GM21529 (cell line): ENCODE measurements at regions not wholly inside any gene's neighbourhood (a gene's known extent, or its start where the extent isn't known, plus 50 kb on each side); places are given as distances from the start of the nearest gene placed in this dataset.
"Not testable (repeated sequence)": the region's sequence is repeated elsewhere in the genome, so short reads cannot be mapped to it uniquely, and the experiment has no call there.

Experiments
- ATAC-seq: cut with Tn5 transposase; IDR thresholded peaks from one replicate; pipeline ENCODE4 v1.9.1; 2021; ENCODE audit not compliant: unreplicated experiment

DNA sequence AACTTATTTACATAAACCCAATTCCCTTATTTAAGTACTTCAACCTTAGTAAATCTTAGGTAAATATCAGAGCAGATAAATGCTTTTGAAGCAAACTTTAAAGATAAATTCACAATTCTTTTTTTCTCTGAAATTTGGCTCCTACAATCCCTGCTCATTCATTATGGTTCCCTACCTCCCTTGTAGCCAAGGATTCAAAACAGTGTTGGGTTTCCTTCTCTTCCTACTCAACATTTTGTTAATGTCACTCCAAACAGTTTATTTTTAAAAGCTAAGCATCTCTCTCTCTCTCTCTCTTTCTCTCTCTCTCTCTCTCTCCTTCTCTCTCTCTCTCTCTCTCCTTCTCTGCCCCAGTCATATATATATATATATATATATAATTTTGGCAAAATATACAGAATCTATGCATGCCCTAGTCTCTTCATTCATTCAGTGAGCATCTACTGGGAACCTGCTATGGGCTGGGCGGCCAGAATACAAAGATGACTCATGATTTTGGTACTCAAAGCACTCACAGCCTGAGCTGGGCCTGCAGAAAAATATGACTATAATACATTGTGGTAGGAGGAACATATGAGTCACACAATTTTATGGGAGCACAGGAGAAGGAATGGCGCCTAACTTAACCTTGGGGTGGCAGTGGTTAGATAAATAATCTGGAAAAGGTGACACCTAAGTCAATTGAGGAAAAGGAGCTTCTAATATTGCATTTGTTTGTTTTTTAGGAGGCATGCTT, 123.7 kb upstream of the DHRS4 start:
- no peak for ATAC-seq

DNA sequence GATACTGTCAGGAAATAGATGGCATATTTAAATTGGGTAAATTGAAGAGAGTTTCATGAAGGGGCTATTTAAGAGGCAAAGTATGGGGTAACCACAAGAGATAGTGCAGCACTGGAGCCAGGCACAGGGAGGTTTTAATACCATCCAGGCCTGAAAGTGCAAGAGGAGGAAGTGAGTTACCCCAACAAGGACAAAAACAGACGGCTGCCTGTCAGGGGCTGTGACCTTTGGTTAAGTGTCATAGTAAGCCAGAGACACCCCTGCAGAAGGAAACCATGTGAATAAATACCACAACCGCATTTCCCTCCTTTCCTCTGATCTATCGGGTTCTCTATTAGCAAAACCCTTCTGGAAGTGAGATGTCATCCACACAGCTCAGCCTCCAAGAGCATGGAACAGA, 122.0 kb upstream of the DHRS4 start:
- no peak for ATAC-seq

DNA sequence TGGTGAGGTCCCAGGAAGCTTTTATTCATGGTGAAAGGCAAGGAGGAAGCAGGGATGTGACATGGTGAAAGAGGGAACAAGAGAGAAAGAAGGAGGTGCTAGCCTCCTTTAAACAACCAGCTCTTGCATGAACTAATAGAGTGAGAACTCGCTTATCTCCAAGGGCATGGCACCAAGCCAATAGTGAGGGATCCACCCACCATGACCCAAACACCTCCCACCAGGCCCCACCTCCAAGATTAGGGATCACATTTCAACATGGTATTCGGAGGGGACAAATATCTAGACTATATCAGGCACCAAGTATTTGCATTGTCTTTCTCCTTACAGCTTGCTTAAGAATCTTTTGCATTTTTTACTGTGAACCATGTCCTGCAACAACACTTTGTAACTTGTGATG, 91.9 kb upstream of the DHRS4 start:
- no peak for ATAC-seq

DNA sequence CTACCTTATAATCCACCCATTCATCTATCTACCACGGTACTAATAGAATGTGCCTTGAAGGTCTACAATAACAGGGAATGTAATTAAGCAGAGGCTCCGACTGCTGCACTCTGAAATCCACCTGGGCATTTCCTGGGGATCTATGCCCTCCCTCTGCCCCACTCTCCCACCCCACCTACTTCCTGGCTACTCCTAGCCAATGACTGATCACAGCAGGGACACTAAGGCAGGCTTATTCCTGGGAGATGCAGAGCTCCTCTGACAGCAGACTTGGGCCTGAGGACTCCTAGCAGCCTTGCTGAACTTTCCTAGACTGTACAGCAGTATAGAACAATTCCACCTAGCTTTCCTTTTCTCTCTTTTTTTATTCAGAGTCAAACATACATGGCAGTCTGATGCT, 91.1 kb upstream of the DHRS4 start:
- ATAC-seq, result no peak

DNA sequence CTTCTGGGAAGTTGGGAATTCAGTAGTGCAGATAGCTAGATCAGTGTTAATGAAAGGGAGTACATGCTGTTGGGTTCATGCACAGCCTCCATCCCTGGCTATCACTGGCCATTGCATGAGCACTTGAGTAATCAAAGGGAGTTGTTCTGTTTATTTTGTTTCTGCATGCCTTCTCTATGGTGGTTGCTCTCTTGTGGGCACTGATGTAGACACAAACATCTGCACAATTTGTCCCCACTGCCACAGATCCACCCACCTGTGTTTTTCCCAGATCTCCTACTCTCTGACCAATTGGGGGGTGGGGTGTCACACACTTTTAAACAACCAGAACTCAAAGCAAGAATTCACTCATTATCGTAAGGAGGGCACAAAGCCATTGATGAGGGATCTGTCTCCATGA, 89.7 kb upstream of the DHRS4 start:
- no peak for ATAC-seq

DNA sequence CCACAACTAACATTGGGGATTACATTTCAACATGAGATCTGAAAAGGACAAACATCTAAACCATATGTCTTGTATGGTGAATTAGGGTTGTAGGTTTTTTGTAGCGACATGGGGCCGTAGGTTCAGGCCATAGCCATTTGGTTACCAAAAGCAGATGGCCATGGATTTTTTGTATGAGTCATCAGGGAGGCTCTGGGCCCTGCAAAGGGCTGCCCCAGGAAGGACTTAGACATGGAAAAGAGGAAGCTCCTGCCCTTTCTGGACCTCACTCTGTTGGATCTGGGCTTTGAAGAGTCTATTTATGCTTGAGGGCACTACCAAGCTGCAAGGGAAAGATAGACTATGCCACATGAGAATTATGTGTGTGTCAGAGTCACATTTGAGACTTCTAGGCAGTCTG, 89.3 kb upstream of the DHRS4 start:
- ATAC-seq, result no peak

DNA sequence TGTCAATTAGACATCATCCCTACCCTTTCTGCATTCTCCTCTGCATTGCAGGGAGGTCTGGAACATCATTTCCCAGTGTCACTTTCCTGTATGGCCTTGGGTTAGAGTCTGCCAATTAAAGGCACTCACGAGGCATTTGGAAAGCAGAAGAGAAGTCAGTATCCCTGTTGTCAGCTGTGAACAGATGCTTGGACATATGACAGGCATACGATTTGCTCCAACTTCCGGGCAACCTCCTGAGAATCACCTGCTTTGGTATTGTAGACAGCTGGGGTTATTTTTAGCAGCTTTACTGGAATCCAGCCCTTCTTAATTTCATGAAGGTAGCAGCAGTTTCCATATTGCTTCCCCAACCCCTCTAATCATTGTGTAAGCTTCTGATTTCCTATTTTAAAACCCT, 88.7 kb upstream of the DHRS4 start:
- no peak for ATAC-seq

DNA sequence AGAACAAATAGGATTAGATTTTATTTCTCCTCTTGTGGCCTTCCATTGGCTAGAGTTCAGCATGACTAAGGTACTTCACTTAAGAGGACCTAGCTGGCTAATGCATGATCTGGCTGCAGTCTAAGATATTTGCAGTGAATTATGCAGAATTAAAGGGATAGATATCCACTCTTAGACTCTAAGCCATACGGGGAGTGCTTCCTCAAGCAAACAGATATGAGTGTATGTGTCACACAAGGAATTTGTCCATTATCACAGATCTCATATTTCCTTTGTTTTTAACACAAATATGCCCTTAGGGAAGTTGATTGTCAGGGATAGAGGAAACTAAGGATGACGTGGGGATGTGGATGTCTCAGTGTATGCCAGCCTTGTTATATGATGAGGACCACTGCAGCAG, 88.1 kb upstream of the DHRS4 start:
- no peak for ATAC-seq

DNA sequence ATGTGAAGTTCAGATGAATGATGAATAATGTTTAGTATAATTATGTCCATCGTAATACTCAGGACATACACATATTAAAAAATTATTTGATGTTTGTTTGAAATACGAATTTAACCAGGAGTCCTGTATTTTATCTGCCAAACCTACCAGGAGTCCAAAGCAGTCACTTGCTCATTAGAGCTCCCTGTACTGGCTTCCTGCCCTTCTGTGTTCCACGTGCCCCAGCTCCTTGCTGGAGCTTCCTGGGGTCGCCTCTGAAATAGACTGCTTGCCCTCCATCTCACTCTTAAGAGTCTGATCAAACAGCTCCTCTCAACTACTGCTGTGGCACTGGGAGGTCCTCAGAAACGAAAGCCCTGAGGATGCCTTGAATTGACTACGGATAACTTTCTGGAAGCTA, 87.3 kb upstream of the DHRS4 start:
- ATAC-seq, result no peak

DNA sequence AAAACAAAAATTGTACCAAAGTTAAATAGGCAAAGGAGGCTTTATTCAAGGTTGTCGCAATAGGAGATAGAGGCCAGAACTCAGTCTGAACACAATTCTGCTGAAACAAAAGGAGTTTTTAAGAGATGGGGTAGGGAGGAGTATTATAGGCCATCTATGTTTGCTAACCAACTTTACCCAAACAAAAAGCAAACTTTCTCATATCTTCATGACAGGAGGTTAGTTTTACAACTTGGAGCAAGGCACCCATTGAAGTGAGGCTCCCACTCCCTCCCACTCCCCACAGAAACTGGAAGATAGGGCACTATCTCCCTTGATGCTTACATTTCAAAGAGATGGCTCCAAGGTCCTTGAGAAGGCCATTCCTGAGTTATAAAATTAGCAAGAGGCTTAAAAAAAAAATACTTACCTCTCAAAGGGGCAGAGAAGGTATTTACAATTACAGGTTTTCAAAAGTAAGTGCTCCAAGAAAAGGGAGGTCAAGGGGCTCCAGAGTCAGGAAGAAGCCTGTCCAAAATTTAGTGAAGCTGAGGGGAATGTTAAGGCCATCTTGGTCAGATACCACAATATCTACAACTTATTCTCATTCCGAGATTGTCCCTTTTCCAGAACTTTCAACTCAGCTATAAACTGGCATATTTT, 84.4 kb upstream of the DHRS4 start:
- no peak for ATAC-seq

DNA sequence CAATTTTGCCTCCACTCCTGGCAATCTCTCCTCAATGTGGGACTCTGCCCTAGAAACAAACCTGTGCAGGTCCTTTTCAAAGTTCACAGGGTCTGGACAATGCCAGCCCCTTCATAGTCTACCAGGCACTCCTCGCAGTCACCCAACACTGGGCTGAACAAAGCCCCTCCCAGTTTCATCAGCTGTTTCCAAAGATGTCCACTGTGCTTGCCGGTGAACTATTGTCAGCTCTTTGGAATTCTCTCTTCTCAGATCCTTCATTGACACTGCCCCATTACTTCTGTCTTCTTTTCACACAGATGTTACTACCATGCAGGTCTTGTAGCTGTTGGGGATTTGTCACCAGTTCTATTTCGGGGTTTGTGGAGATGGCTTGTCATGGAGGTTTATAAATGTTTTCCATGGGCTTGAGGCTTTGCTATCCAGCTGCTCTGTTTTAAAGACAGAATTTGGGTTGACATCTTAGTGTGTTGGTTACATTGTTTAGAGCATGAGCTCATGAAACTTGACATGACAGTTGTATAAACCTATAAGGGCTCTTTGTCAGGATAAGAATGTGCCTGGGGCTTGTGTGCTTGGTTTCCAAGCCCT, 77.3 kb upstream of the DHRS4 start:
- ATAC-seq, result no peak

DNA sequence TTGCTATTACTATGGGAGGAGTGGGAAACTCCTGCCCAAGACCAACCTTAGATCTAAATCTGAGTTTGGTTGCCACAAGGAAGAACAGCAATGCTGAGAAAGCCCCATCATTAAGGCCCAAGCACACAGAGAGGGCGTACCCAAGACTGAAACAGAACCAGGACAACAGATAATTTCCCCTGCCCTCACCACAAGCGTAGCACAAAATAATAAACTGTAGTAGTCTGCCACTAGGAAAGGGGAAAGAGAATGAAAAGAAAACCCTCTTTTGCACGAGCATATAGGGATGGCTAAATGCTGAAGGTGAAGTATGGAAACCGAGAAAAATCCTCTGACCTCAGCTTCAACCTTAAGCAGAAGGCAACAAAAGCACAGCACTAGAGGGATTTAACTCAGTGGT, 76.5 kb upstream of the DHRS4 start:
- ATAC-seq, result peak; percentile 74

DNA sequence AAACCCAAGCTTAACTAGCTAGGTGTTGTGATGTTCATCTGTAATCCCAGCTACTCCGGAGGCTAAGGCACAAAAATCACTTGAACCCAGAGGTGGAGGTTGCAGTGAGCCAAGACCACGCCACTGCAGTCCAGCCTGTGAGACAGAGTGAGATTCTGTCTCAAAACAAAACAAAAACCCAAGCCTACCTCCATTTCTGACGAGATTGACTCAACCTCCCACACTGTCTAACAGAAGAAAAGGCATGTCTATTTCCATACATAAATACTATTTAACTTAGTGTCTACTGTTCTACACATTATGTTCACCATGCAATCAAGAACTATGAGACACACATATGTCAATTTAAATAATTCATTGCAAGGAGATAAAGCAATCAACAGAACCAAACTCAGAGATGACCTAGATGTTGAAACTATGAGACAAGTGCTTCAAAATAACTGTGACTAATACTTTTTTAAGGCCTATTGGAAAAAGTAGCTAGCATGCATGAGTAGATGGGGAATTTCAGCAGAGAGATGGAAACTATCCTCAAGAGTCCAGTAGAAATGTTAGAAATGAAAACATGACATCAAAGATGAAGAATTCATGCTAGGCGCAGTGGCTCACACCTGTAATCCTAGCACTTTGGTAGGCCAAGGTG, 75.9 kb upstream of the DHRS4 start:
- ATAC-seq, result peak; percentile 75

DNA sequence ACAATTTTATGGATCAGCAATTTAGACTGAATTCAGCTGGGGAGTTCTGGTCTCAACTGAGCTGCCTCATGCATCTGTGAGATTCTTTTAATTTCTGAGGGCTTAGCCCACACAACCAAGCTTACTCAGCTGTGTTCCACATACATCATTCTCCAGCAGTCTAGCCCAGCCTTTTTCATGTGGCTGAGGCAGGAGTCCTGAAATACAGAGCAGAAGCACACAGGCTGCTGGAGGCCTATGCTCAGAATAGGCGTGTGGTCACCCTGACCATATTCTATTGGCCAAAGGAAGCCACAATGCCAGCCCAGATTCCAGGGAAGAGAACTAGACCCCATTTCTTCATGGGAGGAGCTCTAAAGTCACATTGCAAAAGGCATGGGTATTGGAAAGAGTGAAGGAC, 72.3 kb upstream of the DHRS4 start:
- no peak for ATAC-seq

DNA sequence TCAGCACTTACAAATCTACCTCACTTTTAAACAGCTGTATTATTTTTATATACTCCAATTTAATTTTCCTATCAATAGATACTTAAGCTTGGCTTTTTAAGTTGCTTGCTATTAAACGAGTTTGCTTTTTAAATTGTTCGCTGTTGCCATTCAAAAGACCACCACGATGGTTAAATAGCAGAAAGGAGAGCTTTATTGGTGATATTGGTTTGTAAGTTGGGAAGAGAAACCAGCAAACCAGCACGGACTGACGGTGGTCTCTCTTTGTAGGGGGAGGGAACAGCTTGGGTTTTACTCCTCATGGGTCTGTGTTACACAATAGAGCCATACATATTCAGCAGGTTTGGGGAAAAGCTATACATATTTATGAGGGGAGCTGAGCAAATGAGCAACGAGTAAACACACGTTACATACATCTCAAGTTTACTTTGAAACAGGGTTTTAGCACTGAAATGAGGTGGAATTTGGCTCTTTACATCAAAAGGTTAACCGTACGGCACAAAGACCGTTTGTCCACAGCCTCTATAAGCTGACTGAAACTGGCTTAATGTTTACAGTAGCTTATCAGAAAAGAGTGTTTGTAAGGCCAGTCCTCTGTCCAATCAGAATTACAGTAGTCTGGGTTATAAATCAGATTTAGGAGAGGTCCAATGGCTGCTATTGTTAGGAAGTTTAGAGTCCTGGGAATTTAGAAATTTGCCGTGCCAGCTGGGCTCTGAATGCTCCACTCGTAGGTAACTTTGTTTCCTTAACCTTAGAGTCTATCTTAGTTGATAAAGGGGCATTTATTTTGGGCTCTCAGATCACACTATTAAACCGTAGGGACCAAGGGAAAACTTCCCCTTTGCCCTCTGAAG, 69.7 kb upstream of the DHRS4 start:
- ATAC-seq, result no peak

DNA sequence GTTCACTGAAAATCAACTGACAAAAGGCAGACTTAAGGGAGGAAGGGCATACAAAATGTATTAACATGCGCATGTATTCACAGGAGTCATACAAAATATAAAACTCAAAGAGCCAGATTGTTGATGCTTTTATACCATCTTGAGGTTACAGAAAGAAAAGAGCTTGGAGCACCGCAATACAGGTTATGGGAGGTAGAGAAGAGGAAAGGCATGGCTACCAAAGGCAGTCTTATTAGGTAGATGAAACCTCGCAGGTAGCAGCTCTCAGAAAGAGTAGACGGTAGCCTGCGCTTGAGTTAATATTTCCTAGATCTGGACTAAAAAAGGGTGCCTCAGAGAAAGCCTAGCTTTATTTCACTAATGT, 69.0 kb upstream of the DHRS4 start:
- ATAC-seq, result no peak

DNA sequence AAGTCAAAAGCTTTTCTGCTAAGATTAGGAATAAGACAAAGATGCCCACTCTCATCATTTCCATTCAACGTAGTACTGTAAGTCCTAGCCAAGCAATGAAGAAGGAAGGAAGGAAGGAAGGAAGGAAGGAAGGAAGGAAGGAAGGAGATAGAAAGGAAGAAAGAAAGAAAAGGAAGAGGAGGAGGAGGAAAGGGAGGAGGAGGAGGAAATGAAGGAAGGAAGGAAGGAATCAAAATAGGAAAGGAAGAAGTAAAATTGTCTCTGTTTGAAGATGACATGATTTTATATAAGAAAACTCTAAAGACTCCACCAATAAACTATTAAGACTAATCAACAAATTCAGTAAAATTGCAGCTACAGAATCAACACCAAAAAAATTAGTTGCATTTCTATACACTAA, 66.0 kb upstream of the DHRS4 start:
- ATAC-seq, result no peak

DNA sequence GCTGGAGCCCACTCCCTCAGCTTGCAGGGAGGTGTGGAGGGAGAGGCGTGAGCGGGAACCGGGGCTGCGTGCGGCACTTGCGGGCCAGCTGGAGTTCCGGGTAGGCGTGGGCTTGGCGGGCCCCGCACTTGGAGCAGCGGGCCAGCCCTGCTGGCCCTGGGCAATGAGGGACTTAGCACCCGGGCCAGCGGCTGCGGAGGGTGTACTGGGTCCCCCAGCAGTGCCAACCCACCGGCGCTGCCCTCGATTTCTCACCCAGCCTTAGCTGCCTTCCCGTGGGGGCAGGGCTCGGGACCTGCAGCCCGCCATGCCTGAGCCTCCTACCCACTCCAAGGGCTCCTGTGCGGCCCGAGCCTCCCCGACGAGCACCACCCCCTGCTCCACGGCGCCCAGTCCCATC, 61.9 kb upstream of the DHRS4 start:
- not testable (repeated sequence) for ATAC-seq

DNA sequence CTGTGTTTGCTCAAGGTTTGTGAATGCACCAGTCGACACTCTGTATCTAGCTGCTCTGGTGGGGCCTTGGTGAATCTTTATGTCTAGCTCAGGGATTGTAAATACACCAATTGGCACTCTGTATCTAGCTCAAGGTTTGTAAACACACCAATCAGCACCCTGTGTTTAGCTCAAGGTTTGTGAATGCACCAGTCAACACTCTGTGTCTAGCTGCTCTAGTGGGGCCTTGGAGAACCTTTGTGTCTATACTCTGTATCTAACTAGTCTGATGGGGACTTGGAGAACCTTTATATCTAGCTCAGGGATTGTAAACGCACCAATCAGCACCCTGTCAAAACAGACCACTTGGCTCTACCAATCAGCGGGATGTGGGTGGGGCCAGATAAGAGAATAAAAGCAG, 61.3 kb upstream of the DHRS4 start:
- ATAC-seq, result not testable (repeated sequence)

DNA sequence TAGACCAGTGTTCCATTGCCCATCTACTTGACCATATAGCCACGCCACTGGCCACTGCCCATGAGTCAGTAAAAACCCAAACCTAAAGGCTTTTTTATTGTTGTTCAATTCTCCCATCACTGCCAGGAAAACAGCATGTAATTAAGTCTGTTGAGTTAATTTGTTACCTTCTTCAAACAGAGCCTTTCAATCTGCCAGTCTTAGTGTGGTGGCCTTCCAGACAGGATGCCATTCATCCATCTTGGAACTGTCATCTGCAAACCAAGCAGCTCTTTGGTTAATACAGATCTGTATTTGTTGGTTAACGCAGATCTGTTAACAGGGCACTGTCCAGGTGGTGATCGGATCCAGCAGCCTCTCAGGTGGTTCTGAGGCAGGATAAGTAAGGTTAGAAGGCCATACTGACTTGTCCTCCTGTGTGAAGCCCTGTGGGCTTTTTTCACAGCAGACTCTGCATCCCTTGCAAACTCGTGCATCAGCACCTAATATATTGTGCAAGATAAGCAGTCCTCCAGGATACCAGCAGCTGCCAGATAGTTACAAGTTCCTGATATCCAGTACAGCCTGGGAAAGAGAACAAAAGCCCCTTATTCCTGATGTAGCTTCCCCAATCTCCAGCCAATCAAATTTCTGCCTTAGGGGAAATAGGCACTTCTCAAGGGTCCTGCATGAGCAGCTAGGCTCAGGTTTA, 59.1 kb upstream of the DHRS4 start:
- no peak for ATAC-seq

DNA sequence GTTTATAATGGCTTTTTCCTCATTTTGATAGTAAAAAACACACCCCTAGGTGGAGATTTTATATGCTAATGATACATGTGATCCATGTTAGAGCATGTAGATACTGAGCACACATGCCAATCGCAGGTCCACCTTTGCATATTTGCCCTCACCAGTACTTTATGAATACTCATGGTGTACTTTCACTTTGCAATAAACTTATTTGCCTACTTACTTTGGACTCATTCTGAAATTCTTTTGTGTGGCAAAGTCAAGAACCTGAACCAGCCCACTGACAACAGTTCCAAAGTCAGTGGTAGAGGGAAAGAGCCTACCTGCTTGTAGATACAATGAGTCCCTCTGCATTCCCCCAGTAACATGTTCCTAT, 58.5 kb upstream of the DHRS4 start:
- ATAC-seq, result no peak
